ENCODE measurements at regions not wholly inside any gene's neighbourhood (a gene's known extent, or its start where the extent isn't known, plus 50 kb on each side); places are given as distances from the start of the nearest gene placed in this dataset.

DNA sequence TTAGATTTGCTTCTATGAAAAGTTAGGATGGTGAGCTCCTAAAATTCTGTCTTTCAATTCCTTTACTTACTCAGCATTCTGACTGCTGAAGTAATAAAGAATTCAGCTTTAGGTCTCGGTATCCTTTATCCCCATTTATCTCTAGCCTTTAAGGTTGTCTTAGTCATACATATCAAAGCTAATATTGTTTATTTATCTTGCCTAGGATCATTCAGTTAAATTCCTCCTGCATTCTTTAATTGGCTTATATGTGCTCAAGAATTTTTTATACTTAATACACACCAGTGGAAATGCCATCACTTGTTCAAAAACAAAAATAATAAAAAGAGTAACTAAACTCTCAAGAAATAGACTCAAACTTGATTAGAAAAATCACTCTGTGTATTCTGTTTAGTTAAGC is 507.0 kb downstream of the ZPLD1 start:
- no peak for TF ChIP-seq EED (IDR thresholded peaks at IDR 0.05; ENCODE audit: low read depth)
- TF ChIP-seq CTCF (IDR thresholded peaks at IDR 0.05 in 2 of 3, conservative IDR thresholded peaks at IDR 0.05 in 1 of 3; ENCODE audit: control insufficient read depth in 2 of 3, extremely low read depth in 1 of 3, insufficient read depth in 1 of 3, low read depth in 3 of 3, low read length in 3 of 3) = no peak
- no peak for TF ChIP-seq CEBPB (IDR thresholded peaks at IDR 0.05; ENCODE audit: borderline replicate concordance in 1 of 2, low read depth in 2 of 2, low read length in 2 of 2)
- no peak for TF ChIP-seq ATF3 (IDR thresholded peaks at IDR 0.05; ENCODE audit: borderline replicate concordance, extremely low read depth, low read depth, low read length)
- TF ChIP-seq TAF1 (IDR thresholded peaks at IDR 0.05; ENCODE audit: borderline replicate concordance, low read depth, low read length) = no peak
- TF ChIP-seq ESRRA (IDR thresholded peaks at IDR 0.05; ENCODE audit: low read length) = no peak
- no peak for TF ChIP-seq ZBTB11 (CRISPR knock-in tag; IDR thresholded peaks at IDR 0.05)
- TF ChIP-seq EP300 (IDR thresholded peaks at IDR 0.05; ENCODE audit: borderline replicate concordance in 1 of 2, control insufficient read depth in 1 of 2, low read depth in 2 of 2, low read length in 2 of 2) = no peak
- no peak for TF ChIP-seq PML (IDR thresholded peaks at IDR 0.05; ENCODE audit: low read length)
- TF ChIP-seq JUNB (IDR thresholded peaks at IDR 0.05) = no peak
- no peak for TF ChIP-seq FOXM1 (IDR thresholded peaks at IDR 0.05; ENCODE audit: low read depth, low read length)
